Naive thymus-derived CD4-positive, alpha-beta T cell (primary cell): ENCODE measurements at regions not wholly inside any gene's neighbourhood (a gene's known extent, or its start where the extent isn't known, plus 50 kb on each side); places are given as distances from the start of the nearest gene placed in this dataset.

ENCODE experiments used
- ATAC-seq: fragments of 150-1000 bp; cut with Tn5 transposase; 2 replicates; pipeline ENCODE4 v1.10.0; 2021; ENCODE audit warnings: mild to moderate bottlenecking, moderate library complexity
- CTCF ChIA-PET: fragments of 350-600 bp; sonication (Branson Sonifier 250); formaldehyde crosslinking; loops from one replicate; lab custom pipeline; 2021; ENCODE audit warnings: antibody characterized with exemption; lab: Charles Lee
- POLR2A ChIA-PET: fragments of 350-600 bp; sonication (Branson Sonifier 250); formaldehyde crosslinking; loops from one replicate; lab custom pipeline; 2021; ENCODE audit warnings: antibody characterized with exemption, inconsistent platforms; lab: Charles Lee
- DNase-seq, 9 donors: peaks; one replicate each; pipeline versions ENCODE4 v3.0.0 to v3.0.0-alpha.2; 2020 to 2022; ENCODE audit warnings: mixed read lengths in 1 of 9
- H3K27ac ChIP-seq: one replicate; pipeline ENCODE4 v1.7.0; 2013; ENCODE audit warnings: mild to moderate bottlenecking, low read depth, low read length, moderate library complexity
- H3K27me3 ChIP-seq, 2 donors: one replicate each; pipeline ENCODE4 v1.7.0; 2013; ENCODE audit warnings: low read length in 2 of 2, mild to moderate bottlenecking in 2 of 2, moderate library complexity in 2 of 2; ENCODE audit not compliant: control insufficient read depth in 2 of 2, insufficient read depth in 2 of 2
- H3K36me3 ChIP-seq, 3 experiments: 1 replicate in 2 of 3; 2 replicates in 1 of 3; pipeline ENCODE4 v1.7.0; 2013; ENCODE audit warnings: low read length in 3 of 3, mild to moderate bottlenecking in 3 of 3, moderate library complexity in 1 of 3; ENCODE audit not compliant: insufficient read depth in 3 of 3, control insufficient read depth in 2 of 3
- H3K4me1 ChIP-seq, 2 donors: one replicate each; pipeline ENCODE4 v1.7.0; 2013; ENCODE audit warnings: low read length in 2 of 2, mild to moderate bottlenecking in 2 of 2, moderate library complexity in 1 of 2; ENCODE audit not compliant: control insufficient read depth in 2 of 2, insufficient read depth in 2 of 2
- H3K4me3 ChIP-seq: 2 replicates; pipeline ENCODE4 v1.7.0; 2013; ENCODE audit warnings: mild to moderate bottlenecking, low read length
- H3K9me3 ChIP-seq, 3 experiments: 1 replicate in 2 of 3; 2 replicates in 1 of 3; pipeline ENCODE4 v1.7.0; 2013; ENCODE audit warnings: low read length in 3 of 3; ENCODE audit not compliant: control insufficient read depth in 2 of 3
- H3K27ac Mint-ChIP-seq, 9 donors: one replicate each; pipeline ENCODE4 v1.8.0; 2020 to 2022; ENCODE audit warnings: mixed read lengths in 9 of 9, mild to moderate bottlenecking in 8 of 9, moderate library complexity in 5 of 9, inconsistent platforms in 2 of 9
- H3K27me3 Mint-ChIP-seq, 5 donors: one replicate each; pipeline ENCODE4 v1.8.0; 2021 to 2022; ENCODE audit warnings: mixed read lengths in 5 of 5, mild to moderate bottlenecking in 1 of 5
- H3K36me3 Mint-ChIP-seq, 5 donors: one replicate each; pipeline ENCODE4 v1.8.0; 2020 to 2022; ENCODE audit warnings: mixed read lengths in 5 of 5, mild to moderate bottlenecking in 3 of 5, inconsistent platforms in 1 of 5
- H3K4me1 Mint-ChIP-seq, 7 donors: one replicate each; pipeline ENCODE4 v1.8.0; 2020 to 2022; ENCODE audit warnings: mixed read lengths in 7 of 7, mild to moderate bottlenecking in 3 of 7, inconsistent platforms in 1 of 7
- H3K4me3 Mint-ChIP-seq, 10 donors: one replicate each; pipeline ENCODE4 v1.8.0; 2020 to 2022; ENCODE audit warnings: mild to moderate bottlenecking in 10 of 10, mixed read lengths in 10 of 10, moderate library complexity in 6 of 10, inconsistent platforms in 2 of 10
- H3K9me3 Mint-ChIP-seq, 11 donors: one replicate each; pipeline ENCODE4 v1.8.0; 2020 to 2022; ENCODE audit warnings: mixed read lengths in 11 of 11, mild to moderate bottlenecking in 4 of 11, inconsistent platforms in 1 of 11, moderate library complexity in 1 of 11
- intact Hi-C, 2 donors: fragments of 100-400 bp; cut with micrococcal nuclease; formaldehyde crosslinking; loops; one replicate each; pipeline ENCODE4 v1.15.1; 2023

DNA sequence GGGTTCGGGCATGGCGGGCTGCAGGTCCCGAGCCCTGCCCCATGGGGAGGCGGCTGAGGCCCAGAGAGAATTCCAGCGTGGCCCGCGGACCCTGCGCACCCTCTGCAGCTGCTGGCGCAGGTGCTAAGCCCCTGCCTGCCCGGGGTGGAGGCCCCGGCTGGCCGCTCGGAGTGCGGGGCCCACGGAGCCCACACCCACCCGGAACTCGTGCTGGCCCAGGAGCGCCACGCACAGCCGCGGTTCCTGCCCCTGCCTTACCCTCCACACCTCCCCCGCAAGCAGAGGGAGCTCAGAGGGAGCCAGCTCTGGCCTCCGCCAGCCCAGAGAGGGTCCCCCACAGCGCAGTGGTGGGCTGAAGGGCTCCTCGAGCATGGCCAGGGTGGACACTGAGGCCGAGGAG lies 75.3 kb downstream of the MRPS30 start:
- peaks cover 0 to 7% (median 0%) of the 10 kb centered on the region in 7 donors for H3K4me1 Mint-ChIP-seq
- peaks cover 0 to 10% (median 1%) of the 10 kb centered on the region in 11 donors for H3K9me3 Mint-ChIP-seq
- no peaks in the 10 kb centered on the region for H3K36me3 Mint-ChIP-seq
- Histone ChIP-seq H3K27ac (no peak overlapping the region), H3K9me3 (no peaks in the 10 kb centered on the region), H3K27me3 (no peaks in the 10 kb centered on the region), H3K36me3 (no peaks in the 10 kb centered on the region), H3K4me3 (no peak overlapping the region), H3K4me1 (no peaks in the 10 kb centered on the region)
- POLR2A ChIA-PET: no interaction called here
- intact Hi-C loops: no loop called here
- DNase-seq (no peak), ATAC-seq (no peak)
- H3K27ac Mint-ChIP-seq: no peak overlapping the region
- CTCF ChIA-PET: no interaction called here
- no peaks in the 10 kb centered on the region for H3K27me3 Mint-ChIP-seq
- H3K4me3 Mint-ChIP-seq: no peak overlapping the region

DNA sequence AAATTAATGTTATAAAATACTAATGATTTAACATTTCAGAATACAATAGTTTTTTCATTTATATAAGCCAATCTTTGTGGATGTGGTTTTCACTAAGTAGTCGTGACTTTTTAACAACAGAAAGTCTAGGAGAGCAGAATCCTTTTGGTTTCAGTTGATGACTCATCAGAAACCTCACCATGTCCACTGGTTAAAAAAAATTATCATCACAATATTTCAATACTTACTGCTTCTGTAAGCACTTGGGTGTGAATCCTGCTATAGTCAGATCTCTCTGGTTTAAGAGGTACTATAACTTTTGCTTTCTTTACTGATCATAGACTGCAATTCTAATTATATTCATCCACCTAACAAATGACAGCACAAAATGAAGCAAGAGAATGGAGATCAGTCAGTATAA lies 77.2 kb downstream of the MRPS30 start:
- POLR2A ChIA-PET: no interaction called here

DNA sequence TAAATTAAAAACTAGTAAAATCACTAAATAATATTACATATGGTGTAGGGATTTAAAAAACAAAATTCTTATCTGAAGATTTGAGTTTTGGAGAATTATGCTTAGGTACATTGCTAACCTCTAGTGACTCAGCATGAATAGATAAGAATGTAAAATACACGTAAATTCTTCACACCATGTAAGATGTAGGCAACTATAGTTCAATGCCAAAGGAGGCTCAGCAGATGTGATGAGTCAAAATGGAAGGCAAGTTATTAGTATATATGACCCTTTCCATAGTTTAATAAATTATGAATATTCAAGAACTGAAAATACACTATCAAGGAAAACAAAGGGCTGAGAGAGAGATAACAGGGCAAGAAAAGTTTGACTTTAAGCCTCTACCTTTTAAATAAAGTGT lies 79.0 kb downstream of the MRPS30 start:
- Mint-ChIP-seq H3K9me3 (peaks cover 0 to 10% (median 2%) of the 10 kb centered on the region in 11 donors), H3K36me3 (no peaks in the 10 kb centered on the region), H3K4me3 (no peak overlapping the region), H3K27ac (no peak overlapping the region), H3K27me3 (peaks cover 0 to 3% (median 0%) of the 10 kb centered on the region in 5 donors), H3K4me1 (peaks cover 0 to 4% (median 0%) of the 10 kb centered on the region in 7 donors)
- Histone ChIP-seq H3K27me3 (no peaks in the 10 kb centered on the region), H3K9me3 (no peaks in the 10 kb centered on the region), H3K27ac (no peak overlapping the region), H3K4me3 (no peak overlapping the region), H3K36me3 (no peaks in the 10 kb centered on the region), H3K4me1 (no peaks in the 10 kb centered on the region)
- ChIA-PET CTCF (no interaction called here), POLR2A (no interaction called here)
- no peak for DNase-seq
- intact Hi-C loops: no loop called here
- no peak for ATAC-seq

More for the DNA sequence above, 77.2 kb downstream of the MRPS30 start:
- H3K36me3 ChIP-seq: no peaks in the 10 kb centered on the region
- H3K4me3 Mint-ChIP-seq: no peak overlapping the region
- peaks cover 0 to 7% (median 0%) of the 10 kb centered on the region in 7 donors for H3K4me1 Mint-ChIP-seq
- H3K4me1 ChIP-seq: no peaks in the 10 kb centered on the region
- DNase-seq: no peak
- H3K4me3 ChIP-seq: no peak overlapping the region
- H3K27ac ChIP-seq: no peak overlapping the region
- H3K36me3 Mint-ChIP-seq: no peaks in the 10 kb centered on the region
- H3K27ac Mint-ChIP-seq: no peak overlapping the region
- no peaks in the 10 kb centered on the region for H3K27me3 ChIP-seq
- no peak for ATAC-seq
- CTCF ChIA-PET: no interaction called here
- no peaks in the 10 kb centered on the region for H3K27me3 Mint-ChIP-seq
- H3K9me3 ChIP-seq: no peaks in the 10 kb centered on the region
- peaks cover 0 to 10% (median 1%) of the 10 kb centered on the region in 11 donors for H3K9me3 Mint-ChIP-seq
- intact Hi-C loops: no loop called here

GRCh38 chr5:44888435-44888834 lies 79.7 kb downstream of the MRPS30 start:
- no peak for ATAC-seq
- Mint-ChIP-seq H3K36me3 (no peaks in the 10 kb centered on the region), H3K27ac (no peak overlapping the region), H3K4me3 (no peak overlapping the region), H3K27me3 (peaks cover 0 to 5% (median 4%) of the 10 kb centered on the region in 5 donors), H3K9me3 (peaks cover 0 to 9% (median 2%) of the 10 kb centered on the region in 11 donors), H3K4me1 (peaks cover 0 to 4% (median 0%) of the 10 kb centered on the region in 7 donors)
- no peak for DNase-seq
- H3K4me3 ChIP-seq: no peak overlapping the region
- no peaks in the 10 kb centered on the region for H3K9me3 ChIP-seq
- no peak overlapping the region for H3K27ac ChIP-seq
- intact Hi-C loops: no loop called here
- no peaks in the 10 kb centered on the region for H3K4me1 ChIP-seq
- H3K27me3 ChIP-seq: no peaks in the 10 kb centered on the region
- ChIA-PET POLR2A (no interaction called here), CTCF (no interaction called here)
- H3K36me3 ChIP-seq: no peaks in the 10 kb centered on the region

DNA sequence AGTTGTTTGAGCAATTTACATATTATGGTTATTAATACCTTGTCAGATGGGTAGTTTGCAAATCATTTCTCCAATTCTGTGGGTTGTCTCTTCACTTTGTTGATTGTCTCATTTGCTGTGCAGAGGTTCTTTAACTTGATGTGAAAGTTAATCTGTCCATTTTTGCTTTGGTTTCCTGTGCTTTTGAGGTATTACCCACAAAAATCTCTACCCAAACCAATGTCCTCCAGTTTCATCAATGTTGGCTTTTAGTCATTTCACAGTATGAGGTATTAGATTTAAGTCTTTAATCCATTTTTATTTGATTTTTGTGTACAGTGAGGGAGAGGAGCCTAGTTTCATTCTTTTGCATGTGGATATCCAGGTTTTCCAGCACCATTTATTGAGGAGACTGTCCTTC lies 82.4 kb downstream of the MRPS30 start:
- Histone ChIP-seq H3K4me3 (no peak overlapping the region), H3K27me3 (no peaks in the 10 kb centered on the region), H3K36me3 (no peaks in the 10 kb centered on the region), H3K27ac (no peak overlapping the region), H3K9me3 (no peaks in the 10 kb centered on the region), H3K4me1 (no peaks in the 10 kb centered on the region)
- no peak for ATAC-seq
- ChIA-PET CTCF (no interaction called here), POLR2A (no interaction called here)
- H3K36me3 Mint-ChIP-seq: no peaks in the 10 kb centered on the region
- H3K27ac Mint-ChIP-seq: no peak overlapping the region
- intact Hi-C loops: no loop called here
- H3K4me1 Mint-ChIP-seq: peaks cover 0 to under 1% (median 0%) of the 10 kb centered on the region in 7 donors
- DNase-seq: no peak
- no peak overlapping the region for H3K4me3 Mint-ChIP-seq
- H3K9me3 Mint-ChIP-seq: peaks cover 0 to 10% (median 3%) of the 10 kb centered on the region in 11 donors
- peaks cover 0 to 5% (median 4%) of the 10 kb centered on the region in 5 donors for H3K27me3 Mint-ChIP-seq

- POLR2A ChIA-PET: no interaction called here
- Mint-ChIP-seq H3K36me3 (no peaks in the 10 kb centered on the region), H3K4me3 (no peak overlapping the region), H3K4me1 (no peaks in the 10 kb centered on the region), H3K27ac (no peak overlapping the region), H3K27me3 (peaks cover 0 to 12% (median 0%) of the 10 kb centered on the region in 5 donors), H3K9me3 (peaks cover 0 to 4% (median 0%) of the 10 kb centered on the region in 11 donors)
- CTCF ChIA-PET: no interaction called here
- H3K4me3 ChIP-seq: no peak overlapping the region
- H3K36me3 ChIP-seq: no peaks in the 10 kb centered on the region
- no peaks in the 10 kb centered on the region for H3K4me1 ChIP-seq
- ATAC-seq: no peak
- no peak for DNase-seq
- intact Hi-C loops: no loop called here
- no peaks in the 10 kb centered on the region for H3K27me3 ChIP-seq
- H3K27ac ChIP-seq: no peak overlapping the region
- H3K9me3 ChIP-seq: no peaks in the 10 kb centered on the region
Observed at GRCh38 chr5:44900273-44900954, 91.7 kb downstream of the MRPS30 start.

- H3K27ac ChIP-seq: no peak overlapping the region
- intact Hi-C loops: no loop called here
- H3K4me1 ChIP-seq: no peaks in the 10 kb centered on the region
- CTCF ChIA-PET: no interaction called here
- H3K27me3 ChIP-seq: no peaks in the 10 kb centered on the region
- peaks cover 0 to 5% (median 0%) of the 10 kb centered on the region in 5 donors for H3K27me3 Mint-ChIP-seq
- no peaks in the 10 kb centered on the region for H3K9me3 ChIP-seq
- DNase-seq (no peak), ATAC-seq (no peak)
- no peak overlapping the region for H3K27ac Mint-ChIP-seq
- H3K36me3 ChIP-seq: no peaks in the 10 kb centered on the region
- H3K4me1 Mint-ChIP-seq: no peaks in the 10 kb centered on the region
- H3K36me3 Mint-ChIP-seq: no peaks in the 10 kb centered on the region
- no peak overlapping the region for H3K4me3 ChIP-seq
- no peak overlapping the region for H3K4me3 Mint-ChIP-seq
- POLR2A ChIA-PET: no interaction called here
- H3K9me3 Mint-ChIP-seq: peaks cover 0 to 5% (median 0%) of the 10 kb centered on the region in 11 donors
Observed at GRCh38 chr5:44907396-44907795, 98.6 kb downstream of the MRPS30 start.
